ENCODE measurements at regions not wholly inside any gene's neighbourhood (a gene's known extent, or its start where the extent isn't known, plus 50 kb on each side); places are given as distances from the start of the nearest gene placed in this dataset.
"Not testable (repeated sequence)": the region's sequence is repeated elsewhere in the genome, so short reads cannot be mapped to it uniquely, and the experiment has no call there.

GRCh38 chr12:73798523-73798922, 739.1 kb upstream of the ATXN7L3B start:
- DNase-seq (ENCODE audit: extremely low read depth, low read depth), result no peak

GRCh38 chr12:73815072-73815645, 722.5 kb upstream of the ATXN7L3B start:
- no peak for TF ChIP-seq CTCF (IDR thresholded peaks at IDR 0.05; ENCODE audit: low read depth, low read length, missing control alignments)
- no peak overlapping the region for H3K4me3 ChIP-seq (replicated peaks; ENCODE audit: low read depth, low read length)
- no peak for DNase-seq (ENCODE audit: extremely low read depth, low read depth)

More at GRCh38 chr12:73798523-73798922, 739.1 kb upstream of the ATXN7L3B start:
- TF ChIP-seq CTCF (IDR thresholded peaks at IDR 0.05; ENCODE audit: low read depth, low read length, missing control alignments), result no peak
- no peak overlapping the region for H3K4me3 ChIP-seq (replicated peaks; ENCODE audit: low read depth, low read length)

GRCh38 chr12:73817161-73817560, 720.5 kb upstream of the ATXN7L3B start:
- H3K4me3 ChIP-seq (replicated peaks; ENCODE audit: low read depth, low read length), result no peak overlapping the region
- no peak for TF ChIP-seq CTCF (IDR thresholded peaks at IDR 0.05; ENCODE audit: low read depth, low read length, missing control alignments)
- DNase-seq (ENCODE audit: extremely low read depth, low read depth), result no peak

GRCh38 chr12:73833746-73834145, 703.9 kb upstream of the ATXN7L3B start:
- DNase-seq (ENCODE audit: extremely low read depth, low read depth), result no peak
- H3K4me3 ChIP-seq (replicated peaks; ENCODE audit: low read depth, low read length), result no peak overlapping the region
- TF ChIP-seq CTCF (IDR thresholded peaks at IDR 0.05; ENCODE audit: low read depth, low read length, missing control alignments), result no peak

GRCh38 chr12:73841963-73842362, 695.7 kb upstream of the ATXN7L3B start:
- no peak overlapping the region for H3K4me3 ChIP-seq (replicated peaks; ENCODE audit: low read depth, low read length)
- no peak for DNase-seq (ENCODE audit: extremely low read depth, low read depth)
- no peak for TF ChIP-seq CTCF (IDR thresholded peaks at IDR 0.05; ENCODE audit: low read depth, low read length, missing control alignments)

GRCh38 chr12:73863546-73863945, 674.1 kb upstream of the ATXN7L3B start:
- TF ChIP-seq CTCF (IDR thresholded peaks at IDR 0.05; ENCODE audit: low read depth, low read length, missing control alignments), result no peak
- H3K4me3 ChIP-seq (replicated peaks; ENCODE audit: low read depth, low read length), result no peak overlapping the region

GRCh38 chr12:73867147-73867546, 670.5 kb upstream of the ATXN7L3B start:
- DNase-seq (ENCODE audit: extremely low read depth, low read depth), result no peak
- H3K4me3 ChIP-seq (replicated peaks; ENCODE audit: low read depth, low read length), result no peak overlapping the region
- TF ChIP-seq CTCF (IDR thresholded peaks at IDR 0.05; ENCODE audit: low read depth, low read length, missing control alignments), result no peak

More at GRCh38 chr12:73863546-73863945, 674.1 kb upstream of the ATXN7L3B start:
- no peak for DNase-seq (ENCODE audit: extremely low read depth, low read depth)

- DNase-seq (ENCODE audit: extremely low read depth, low read depth); H3K4me3 ChIP-seq (replicated peaks; ENCODE audit: low read depth, low read length): not testable (repeated sequence)
Measured at GRCh38 chr12:73877291-73877690, 660.3 kb upstream of the ATXN7L3B start.

Measured in HFF-Myc (cell line).